ENCODE measurements at regions not wholly inside any gene's neighbourhood (a gene's known extent, or its start where the extent isn't known, plus 50 kb on each side); places are given as distances from the start of the nearest gene placed in this dataset.

DNA sequence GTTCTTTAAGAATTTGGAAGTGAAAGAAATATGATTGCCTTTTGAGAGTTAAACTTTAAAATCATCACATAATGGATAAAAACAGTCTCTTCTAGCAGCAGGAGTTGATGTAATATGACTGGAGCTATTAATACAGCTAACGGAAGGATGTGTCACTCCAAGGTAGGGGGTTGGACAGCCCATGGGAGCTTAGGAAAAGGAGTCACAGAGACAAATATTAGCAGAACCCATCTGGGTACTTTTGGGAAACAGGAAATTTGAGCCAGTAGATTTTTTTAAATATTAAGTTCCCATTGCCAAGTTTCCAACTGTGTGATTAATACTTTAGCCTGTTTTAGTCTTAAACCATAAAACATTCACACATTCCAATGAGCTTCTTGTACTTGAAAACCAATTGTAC lies 164.7 kb upstream of the RIMS1 start:
- no peak for DNase-seq
- Histone ChIP-seq H3K4me3 (ENCODE audit: low read length) (no peak overlapping the region), H3K9ac (ENCODE audit: extremely low read depth, low read length, poor library complexity, severe bottlenecking) (no peak overlapping the region), H3K36me3 (ENCODE audit: control insufficient read depth, insufficient read depth, low read length) (no peaks in the 10 kb centered on the region), H3K27me3 (ENCODE audit: control insufficient read depth, insufficient read depth, low read length, poor library complexity, severe bottlenecking) (no peaks in the 10 kb centered on the region), H3K27ac (ENCODE audit: low read depth, low read length) (no peak overlapping the region), H3K9me3 (ENCODE audit: control insufficient read depth, low read length) (peaks cover 7% of the 10 kb centered on the region), H3K4me1 (ENCODE audit: control insufficient read depth, insufficient read depth, low read length) (no peaks in the 10 kb centered on the region)
- TF ChIP-seq, protein P1, sequence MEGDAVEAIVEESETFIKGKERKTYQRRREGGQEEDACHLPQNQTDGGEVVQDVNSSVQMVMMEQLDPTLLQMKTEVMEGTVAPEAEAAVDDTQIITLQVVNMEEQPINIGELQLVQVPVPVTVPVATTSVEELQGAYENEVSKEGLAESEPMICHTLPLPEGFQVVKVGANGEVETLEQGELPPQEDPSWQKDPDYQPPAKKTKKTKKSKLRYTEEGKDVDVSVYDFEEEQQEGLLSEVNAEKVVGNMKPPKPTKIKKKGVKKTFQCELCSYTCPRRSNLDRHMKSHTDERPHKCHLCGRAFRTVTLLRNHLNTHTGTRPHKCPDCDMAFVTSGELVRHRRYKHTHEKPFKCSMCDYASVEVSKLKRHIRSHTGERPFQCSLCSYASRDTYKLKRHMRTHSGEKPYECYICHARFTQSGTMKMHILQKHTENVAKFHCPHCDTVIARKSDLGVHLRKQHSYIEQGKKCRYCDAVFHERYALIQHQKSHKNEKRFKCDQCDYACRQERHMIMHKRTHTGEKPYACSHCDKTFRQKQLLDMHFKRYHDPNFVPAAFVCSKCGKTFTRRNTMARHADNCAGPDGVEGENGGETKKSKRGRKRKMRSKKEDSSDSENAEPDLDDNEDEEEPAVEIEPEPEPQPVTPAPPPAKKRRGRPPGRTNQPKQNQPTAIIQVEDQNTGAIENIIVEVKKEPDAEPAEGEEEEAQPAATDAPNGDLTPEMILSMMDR (conservative IDR thresholded peaks at IDR 0.05) = no peak
- Mint-ChIP-seq H3K4me1 (no peaks in the 10 kb centered on the region), H3K9me3 (peaks cover 2% of the 10 kb centered on the region), H3K36me3 (ENCODE audit: low read depth) (no peaks in the 10 kb centered on the region), H3K27ac (no peak overlapping the region), H3K27me3 (ENCODE audit: insufficient read depth) (no peaks in the 10 kb centered on the region), H3K4me3 (no peak overlapping the region)
- 98% methylated on average over 1 of the region's 1 CpG; no CpG with 5 or more reads in 1 of the 2 experiments for WGBS, 2 experiments (ENCODE audit: insufficient coverage in 1 of 2, insufficient read length in 1 of 2)

DNA sequence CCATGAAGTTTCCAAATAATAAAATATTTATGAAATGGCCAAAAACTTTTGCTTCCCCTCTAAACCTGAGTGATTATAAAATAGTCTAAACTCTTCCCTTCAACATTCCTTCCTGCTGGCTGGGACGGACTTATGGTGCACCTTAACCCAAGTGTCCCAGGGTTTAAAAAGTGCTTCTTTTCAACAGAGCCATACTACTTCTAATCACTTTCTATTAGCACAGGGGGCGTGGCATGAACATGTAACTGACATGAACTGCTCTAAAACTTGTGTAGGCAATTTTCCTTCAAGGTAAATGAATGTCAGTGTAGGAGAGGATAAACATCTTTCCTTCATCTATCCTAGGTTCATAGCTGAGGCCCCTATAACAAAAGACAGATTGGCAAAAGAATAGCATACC lies 163.6 kb upstream of the RIMS1 start:
- H3K4me1 Mint-ChIP-seq = peaks cover 1% of the 10 kb centered on the region
- DNase-seq = no peak
- peaks cover 2% of the 10 kb centered on the region for H3K9me3 Mint-ChIP-seq
- no peaks in the 10 kb centered on the region for H3K4me1 ChIP-seq (ENCODE audit: control insufficient read depth, insufficient read depth, low read length)
- no peak overlapping the region for H3K27ac ChIP-seq (ENCODE audit: low read depth, low read length)
- peaks cover 7% of the 10 kb centered on the region for H3K9me3 ChIP-seq (ENCODE audit: control insufficient read depth, low read length)
- no peak overlapping the region for H3K4me3 ChIP-seq (ENCODE audit: low read length)
- H3K36me3 ChIP-seq (ENCODE audit: control insufficient read depth, insufficient read depth, low read length) = no peaks in the 10 kb centered on the region
- TF ChIP-seq, protein P1 (conservative IDR thresholded peaks at IDR 0.05) = no peak
- 88 to 90% methylated on average over 1 to 2 of the region's 2 CpGs for WGBS, 2 experiments (ENCODE audit: insufficient coverage in 1 of 2, insufficient read length in 1 of 2)
- H3K27me3 ChIP-seq (ENCODE audit: control insufficient read depth, insufficient read depth, low read length, poor library complexity, severe bottlenecking) = no peaks in the 10 kb centered on the region
- no peaks in the 10 kb centered on the region for H3K27me3 Mint-ChIP-seq (ENCODE audit: insufficient read depth)
- no peak overlapping the region for H3K9ac ChIP-seq (ENCODE audit: extremely low read depth, low read length, poor library complexity, severe bottlenecking)
- no peak overlapping the region for H3K4me3 Mint-ChIP-seq
- no peak overlapping the region for H3K27ac Mint-ChIP-seq
- no peaks in the 10 kb centered on the region for H3K36me3 Mint-ChIP-seq (ENCODE audit: low read depth)

DNA sequence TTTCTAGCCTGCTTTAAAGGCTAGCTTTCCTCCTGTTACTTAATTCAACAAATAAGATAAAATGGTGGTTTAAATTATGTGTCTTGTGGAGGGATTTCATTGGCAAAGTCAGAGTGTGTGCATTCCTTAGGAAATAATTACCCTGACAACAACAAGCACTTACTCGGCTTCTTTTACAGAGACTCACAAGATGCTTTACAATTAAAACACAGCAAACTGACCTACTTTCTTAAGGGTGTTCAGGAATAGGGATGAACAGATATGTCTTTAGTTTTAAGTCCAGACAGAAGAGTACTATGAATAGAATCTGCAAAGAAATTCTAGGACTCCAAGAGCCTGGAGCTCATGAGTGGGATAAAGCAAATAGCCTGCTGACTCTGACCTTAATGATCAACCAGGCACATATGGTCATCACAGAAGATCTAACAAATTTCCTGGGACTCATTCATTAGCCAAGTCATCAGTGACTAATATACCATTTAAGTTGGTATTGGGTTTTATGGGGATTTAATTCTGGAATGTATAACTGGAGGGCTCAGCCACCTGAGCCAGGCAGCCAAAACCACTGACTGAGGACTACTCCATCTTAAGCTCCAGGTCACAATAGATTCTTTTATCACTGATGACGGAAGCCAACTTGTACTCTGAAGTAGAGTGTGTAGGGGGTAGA lies 161.8 kb upstream of the RIMS1 start:
- H3K9me3 ChIP-seq (ENCODE audit: control insufficient read depth, low read length) = peaks cover 7% of the 10 kb centered on the region
- TF ChIP-seq, protein P1 (conservative IDR thresholded peaks at IDR 0.05) = no peak
- no peaks in the 10 kb centered on the region for H3K27me3 ChIP-seq (ENCODE audit: control insufficient read depth, insufficient read depth, low read length, poor library complexity, severe bottlenecking)
- no peak for DNase-seq
- Mint-ChIP-seq H3K4me3 (no peak overlapping the region), H3K27ac (no peak overlapping the region), H3K4me1 (peaks cover 4% of the 10 kb centered on the region), H3K27me3 (ENCODE audit: insufficient read depth) (no peaks in the 10 kb centered on the region), H3K36me3 (ENCODE audit: low read depth) (no peaks in the 10 kb centered on the region), H3K9me3 (peaks cover 2% of the 10 kb centered on the region)
- H3K4me3 ChIP-seq (ENCODE audit: low read length) = no peak overlapping the region
- 92 to 100% methylated on average over 1 of the region's 2 CpGs for WGBS, 2 experiments (ENCODE audit: insufficient coverage in 1 of 2, insufficient read length in 1 of 2)
- H3K4me1 ChIP-seq (ENCODE audit: control insufficient read depth, insufficient read depth, low read length) = no peaks in the 10 kb centered on the region
- H3K9ac ChIP-seq (ENCODE audit: extremely low read depth, low read length, poor library complexity, severe bottlenecking) = no peak overlapping the region
- H3K36me3 ChIP-seq (ENCODE audit: control insufficient read depth, insufficient read depth, low read length) = no peaks in the 10 kb centered on the region
- H3K27ac ChIP-seq (ENCODE audit: low read depth, low read length) = no peak overlapping the region
